GM19035 (cell line): ENCODE measurements at regions not wholly inside any gene's neighbourhood (a gene's known extent, or its start where the extent isn't known, plus 50 kb on each side); places are given as distances from the start of the nearest gene placed in this dataset.
"Not testable (repeated sequence)": the region's sequence is repeated elsewhere in the genome, so short reads cannot be mapped to it uniquely, and the experiment has no call there.

Source experiments
- ATAC-seq: cut with Tn5 transposase; IDR thresholded peaks from one replicate; pipeline ENCODE4 v1.9.1; 2021; ENCODE audit not compliant: unreplicated experiment

DNA sequence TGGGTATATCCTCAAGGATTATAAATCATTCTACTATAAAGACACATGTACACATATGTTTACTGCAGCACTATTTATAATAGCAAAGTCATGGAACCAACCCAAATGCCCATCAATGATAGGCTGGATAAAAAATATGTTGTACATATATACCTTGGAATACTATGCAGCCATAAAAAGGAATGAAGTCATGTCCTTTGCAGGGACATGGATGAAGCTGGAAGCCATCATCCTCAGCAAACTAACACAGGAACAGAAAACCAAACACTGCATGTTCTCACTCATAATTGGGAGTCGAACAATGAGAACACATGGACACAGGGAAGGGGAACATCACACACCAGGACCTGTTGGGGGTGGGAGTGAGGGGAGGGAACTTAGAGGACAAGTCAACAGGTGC is 715.0 kb upstream of the ADGRB3 start:
- ATAC-seq, result not testable (repeated sequence)

DNA sequence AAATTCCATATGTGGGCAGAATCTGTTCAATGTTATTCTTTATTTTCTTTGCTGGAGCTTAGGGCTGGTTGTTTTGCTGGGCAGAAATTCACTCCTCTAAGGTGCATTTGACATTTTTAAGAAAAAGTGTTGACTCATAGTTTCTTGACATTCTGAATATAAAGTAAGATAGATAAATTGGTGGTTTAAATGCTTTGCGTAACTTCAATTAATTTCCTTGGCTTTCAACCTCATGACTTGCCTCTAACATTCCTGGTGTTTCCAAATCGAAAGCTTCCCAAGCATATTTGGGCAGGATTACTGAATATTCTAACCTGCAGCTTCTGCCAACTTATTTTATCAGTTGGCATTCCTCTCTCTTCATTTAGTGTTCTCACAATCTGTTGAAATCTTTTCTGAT is 718.7 kb upstream of the ADGRB3 start:
- no peak for ATAC-seq

DNA sequence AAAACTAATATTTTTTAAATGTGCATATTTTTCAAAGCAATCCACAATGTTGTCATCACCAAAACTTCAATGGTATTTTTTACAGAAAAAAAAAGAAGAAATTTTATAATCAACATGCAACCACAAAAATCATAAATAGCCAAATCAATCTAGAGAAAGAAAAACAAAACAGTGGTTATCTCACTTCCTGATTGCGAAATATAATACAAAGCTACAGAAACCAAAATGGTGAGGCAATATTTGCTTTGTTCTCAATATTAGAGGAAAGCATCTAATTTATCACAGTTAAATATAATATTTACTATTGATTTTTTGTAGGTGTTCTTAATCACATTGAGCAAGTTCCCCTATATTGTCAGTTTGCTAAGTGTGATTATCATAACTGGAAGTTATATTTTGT is 720.7 kb upstream of the ADGRB3 start:
- ATAC-seq, result no peak

DNA sequence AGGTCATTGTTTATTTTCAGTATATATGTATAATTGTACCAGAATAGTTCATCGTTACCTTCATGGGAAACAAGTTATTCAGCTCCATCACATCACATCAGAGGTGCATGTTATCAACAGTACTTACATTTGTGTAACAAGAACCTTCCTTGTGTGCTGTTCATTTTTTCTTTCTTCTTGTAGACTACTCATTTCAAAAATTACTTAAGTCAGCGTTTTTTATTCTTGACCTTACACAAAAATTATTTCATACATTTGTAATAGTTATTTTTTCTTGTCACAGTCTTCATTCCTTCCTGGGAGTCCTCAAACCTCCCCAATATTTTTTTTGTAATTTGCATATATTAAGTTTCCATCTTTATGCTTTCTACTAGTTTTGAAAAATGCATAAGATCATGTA is 725.7 kb upstream of the ADGRB3 start:
- no peak for ATAC-seq

DNA sequence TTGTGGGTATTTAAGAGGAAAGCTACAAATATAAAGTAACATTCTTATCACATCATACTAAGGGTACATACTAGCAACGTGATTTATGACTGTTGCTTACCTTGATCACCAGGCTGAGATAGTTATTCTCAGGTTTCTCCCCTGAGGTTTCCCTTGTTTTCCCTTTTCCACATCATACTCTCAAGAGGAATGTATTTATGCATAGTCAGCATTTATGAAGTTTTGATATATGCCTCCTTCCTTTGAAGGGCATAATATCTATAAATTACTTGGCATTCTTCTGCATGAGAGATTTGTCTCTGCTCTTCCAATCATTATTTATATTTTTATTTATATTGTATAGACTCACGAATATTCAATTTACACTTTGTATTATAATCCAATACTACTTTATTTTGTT is 726.7 kb upstream of the ADGRB3 start:
- ATAC-seq, result no peak

DNA sequence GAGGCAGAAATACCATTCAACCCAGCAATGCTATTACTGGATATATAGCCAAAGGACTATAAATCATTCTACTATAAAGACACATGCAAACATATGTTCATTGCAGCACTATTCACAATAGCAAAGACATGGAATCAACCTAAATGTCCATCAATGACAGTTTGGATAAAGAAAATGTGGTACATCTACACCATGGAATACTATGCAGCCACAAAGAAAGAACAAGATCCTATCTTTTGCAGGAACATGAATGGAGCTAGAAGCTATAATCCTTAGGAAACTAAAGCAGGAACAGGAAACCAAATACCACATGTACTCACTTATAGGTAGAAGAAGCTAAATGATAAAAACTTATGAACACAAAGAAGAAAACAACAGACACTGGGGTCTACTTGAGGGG is 730.3 kb upstream of the ADGRB3 start:
- not testable (repeated sequence) for ATAC-seq

DNA sequence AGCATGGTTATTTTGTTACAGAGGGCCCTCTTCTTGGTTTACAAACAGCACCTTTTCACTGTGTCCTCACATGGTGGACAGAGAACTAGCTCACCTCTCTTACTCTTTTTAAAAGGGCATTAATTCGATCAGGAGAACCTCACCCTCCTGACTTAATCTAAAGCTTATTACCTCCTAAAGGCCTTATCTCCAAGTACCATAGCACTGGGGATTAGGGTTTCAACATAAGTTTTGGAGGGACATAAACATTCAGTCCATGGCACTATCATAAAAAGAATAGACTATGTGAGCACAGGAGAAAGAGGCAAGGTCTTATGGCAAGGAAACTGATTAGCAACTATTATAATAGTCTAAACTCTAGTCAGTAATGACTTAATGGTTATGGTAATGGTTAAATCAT is 736.2 kb upstream of the ADGRB3 start:
- ATAC-seq, result no peak

DNA sequence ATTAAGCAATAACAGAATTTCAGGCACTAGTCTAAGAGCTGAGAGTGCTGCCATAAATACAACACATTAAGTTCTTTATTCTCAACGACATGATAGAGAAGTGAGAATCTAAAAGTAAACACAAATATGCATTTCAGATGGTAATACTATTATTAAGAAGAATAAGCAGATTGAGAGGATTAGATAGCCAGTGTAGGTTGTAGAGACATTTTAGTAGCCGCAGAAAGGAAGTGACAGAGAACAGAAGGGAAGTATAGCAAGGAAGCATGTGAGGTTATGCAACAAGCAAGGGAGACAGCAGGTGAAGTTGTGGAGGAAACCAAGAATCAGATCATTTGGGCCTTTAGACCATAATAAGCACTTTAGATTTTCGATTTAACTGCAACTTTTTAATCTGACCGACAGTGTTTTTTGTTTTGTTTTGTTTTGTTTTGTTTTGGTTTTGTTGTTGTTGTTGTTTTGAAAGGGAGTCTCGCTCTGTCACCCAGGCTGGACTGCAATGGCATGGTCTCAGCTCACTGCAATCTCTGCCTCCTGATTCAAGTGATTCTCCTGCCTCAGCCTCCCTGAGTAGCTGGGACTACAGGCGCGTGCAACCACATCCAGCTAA is 737.0 kb upstream of the ADGRB3 start:
- no peak for ATAC-seq

DNA sequence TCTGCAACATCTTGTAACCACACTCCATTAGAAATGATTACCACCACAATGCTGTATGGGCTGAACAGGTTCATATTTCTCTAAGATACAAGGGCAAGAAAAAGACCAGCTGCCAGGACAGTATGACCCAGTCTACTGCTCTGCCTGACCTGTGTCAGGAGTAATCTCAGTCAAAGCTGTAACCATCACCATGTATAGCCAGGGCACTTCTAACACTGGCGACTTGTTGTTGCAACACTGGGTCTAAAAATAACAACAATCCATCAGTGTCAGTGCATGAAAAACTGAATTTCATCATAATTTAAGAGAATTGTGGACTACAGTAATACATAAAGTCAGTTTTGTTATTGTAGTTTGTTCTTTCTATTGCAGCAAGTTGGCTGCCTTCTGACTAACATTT is 738.6 kb upstream of the ADGRB3 start:
- no peak for ATAC-seq

DNA sequence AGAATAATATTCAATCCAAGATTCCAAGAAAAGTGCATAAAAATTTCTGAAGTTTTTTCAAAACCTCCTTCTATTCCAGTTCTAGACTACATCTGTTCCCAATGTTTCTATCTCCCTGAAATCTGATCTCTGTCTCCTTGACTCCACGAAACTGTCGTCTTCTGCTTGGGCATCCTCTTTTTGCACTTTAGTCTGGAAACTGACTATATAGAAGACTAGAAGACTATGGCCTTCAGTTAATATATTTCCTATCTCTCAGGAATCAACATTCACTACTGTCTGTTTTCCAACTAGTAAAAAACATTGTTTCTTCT is 745.4 kb upstream of the ADGRB3 start:
- ATAC-seq, result no peak

DNA sequence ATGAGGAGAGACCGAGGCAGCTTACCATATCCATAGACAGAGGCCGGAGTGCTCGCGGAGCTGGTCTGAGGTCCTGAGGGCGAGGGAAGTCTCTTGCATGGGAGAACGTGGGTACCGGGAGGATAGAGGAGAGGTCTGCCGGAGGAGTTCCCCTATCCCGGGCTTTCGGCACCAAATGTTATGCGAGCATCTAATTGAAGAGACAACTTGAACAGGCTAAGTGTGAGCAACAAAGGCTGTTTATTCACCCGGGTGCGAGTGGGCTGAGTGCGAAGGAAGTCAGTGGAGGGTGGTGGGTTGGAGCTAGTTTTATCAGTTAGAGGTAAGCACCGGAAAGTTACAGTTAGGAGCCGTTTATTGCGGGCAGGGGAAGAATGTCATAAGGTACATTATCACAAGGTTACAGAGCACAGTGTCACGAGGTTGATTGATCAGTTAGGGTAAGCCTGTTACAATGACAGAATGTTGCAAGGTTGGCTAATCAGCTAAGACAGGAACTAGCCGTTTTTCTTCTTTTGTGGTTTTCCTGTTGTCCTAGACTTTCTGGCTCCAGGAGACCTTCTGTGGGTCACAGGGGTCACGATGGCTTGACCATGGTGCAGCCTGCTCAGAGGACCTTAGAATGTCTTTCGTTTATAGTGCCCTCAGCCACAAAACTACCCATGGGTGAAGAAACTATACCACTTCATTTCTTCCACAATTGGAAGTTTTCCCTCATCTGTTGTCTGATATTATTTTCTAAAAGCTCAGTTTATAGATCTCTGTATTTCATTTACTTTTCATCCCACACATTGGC is 746.0 kb upstream of the ADGRB3 start:
- ATAC-seq, result no peak

DNA sequence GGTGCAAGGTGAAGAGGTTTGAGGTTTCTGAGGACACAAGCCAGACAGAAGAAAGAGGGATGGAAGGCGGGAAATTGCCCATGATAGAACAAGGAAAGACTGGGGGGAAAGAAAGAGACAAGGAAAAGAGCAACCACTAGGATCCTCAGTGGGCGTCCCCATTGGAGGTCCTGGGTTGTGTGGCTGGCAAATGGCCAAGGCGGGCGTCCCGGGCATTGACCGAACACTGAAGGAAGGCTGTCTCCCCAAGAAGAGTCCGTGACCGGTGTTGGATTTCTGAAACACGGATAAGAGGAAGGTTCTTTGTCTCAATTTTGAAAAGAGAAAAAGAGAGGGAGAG is 746.6 kb upstream of the ADGRB3 start:
- ATAC-seq, result no peak

DNA sequence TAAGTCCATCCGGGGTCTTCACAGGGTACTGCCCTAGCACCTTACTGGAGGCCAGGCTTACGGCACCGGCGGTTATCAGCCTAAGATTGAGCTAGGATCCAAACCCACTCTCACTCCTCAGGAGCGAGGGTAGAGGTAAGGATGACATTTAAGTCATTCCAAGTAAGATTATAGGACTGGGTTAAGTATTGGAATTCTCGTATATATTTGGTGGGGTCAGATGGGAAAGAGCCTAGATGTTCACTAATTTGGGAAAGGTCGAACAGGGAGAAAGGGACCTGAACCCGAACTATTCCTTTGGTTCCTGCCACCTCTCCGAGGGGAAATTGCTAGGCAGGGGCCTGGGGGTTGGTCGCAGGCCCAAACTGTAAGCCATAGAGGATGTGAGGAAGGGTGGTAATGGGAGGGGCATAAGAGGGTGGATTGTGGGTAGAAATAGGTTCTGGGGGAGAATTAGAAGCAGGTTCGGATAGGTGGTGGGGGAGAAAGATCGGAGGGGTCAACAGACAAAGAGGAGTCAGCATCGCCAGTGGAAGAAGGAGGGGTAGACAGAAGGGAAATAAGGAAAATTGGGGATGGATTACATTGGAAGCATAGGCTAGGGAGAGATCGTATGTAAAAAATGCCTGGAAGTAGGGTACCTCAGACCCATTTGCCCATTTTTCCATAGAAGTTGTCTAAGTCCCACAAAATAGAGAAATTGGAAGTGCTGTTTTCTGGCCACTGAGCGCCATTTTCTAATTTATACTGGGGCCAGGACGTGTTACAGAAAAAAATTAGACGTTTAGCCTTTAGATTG is 747.1 kb upstream of the ADGRB3 start:
- no peak for ATAC-seq

DNA sequence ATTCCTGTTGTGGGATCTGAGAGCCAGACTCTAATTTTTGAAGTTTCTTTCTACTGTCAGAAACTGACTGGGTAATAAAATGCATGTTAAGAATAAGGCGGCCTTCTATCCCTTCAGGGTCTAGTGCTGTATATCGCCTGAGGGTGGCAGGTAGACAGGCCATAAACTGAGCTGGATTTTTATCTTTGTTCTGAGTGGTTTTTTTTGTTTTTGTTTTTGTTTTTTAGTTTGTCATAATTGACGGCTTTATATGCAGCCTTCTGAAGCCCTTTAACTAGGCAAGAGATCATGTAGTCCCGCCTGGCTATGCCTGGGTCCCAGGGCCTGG is 747.7 kb upstream of the ADGRB3 start:
- ATAC-seq, result no peak

DNA sequence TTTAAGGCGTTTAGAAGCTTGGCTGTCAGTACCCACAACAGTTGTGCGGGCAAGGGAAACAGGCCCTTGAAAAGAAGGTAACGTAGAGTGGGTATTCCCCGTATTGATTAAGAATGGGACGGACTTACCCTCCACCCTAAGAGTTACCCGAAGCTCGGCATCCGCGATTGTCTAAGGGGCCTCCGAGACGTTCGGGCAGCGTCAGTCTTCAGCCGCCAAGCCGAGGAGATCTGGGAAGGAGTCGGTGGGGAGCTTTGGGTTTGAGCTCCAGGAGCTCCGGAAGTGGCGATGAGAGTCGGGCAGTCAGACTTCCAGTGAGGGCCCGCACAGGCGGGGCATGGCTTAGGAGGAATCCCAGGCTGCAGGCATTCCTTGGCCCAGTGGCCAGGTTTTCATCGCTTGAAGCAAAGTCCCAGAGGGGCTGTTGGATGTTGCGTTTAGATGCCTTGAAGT is 748.2 kb upstream of the ADGRB3 start:
- ATAC-seq, result no peak

DNA sequence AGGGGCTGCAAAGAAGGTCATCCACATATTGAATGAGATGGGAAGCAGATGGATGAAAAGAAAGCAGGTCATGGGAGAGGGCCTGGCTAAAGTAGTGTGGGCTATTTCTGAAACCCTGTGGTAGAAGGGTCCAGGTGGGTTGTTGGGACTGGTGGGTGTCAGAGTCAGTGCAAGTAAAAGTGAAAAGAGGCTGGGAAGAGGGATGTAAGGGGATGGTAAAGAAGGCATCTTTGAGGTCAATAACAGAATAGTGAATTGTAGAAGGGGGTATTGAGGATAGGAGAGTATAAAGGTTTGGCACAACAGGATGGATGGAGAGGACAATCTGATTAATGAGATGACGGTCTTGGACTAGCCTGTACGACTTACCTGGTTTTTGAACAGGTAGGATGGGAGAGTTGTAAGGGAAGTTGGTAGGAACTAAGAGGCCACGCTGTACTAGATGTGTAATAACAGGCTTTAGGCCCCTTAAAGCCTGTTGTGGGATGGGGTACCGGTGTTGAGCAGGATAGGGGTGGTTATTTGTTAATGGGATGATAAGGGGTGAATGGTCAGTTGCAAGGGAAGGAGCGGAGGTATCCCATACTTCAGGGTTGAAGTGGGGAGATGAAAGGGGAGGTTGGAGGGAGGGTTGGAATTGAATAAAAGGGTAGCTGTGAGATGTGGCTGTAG is 748.9 kb upstream of the ADGRB3 start:
- ATAC-seq, result no peak

DNA sequence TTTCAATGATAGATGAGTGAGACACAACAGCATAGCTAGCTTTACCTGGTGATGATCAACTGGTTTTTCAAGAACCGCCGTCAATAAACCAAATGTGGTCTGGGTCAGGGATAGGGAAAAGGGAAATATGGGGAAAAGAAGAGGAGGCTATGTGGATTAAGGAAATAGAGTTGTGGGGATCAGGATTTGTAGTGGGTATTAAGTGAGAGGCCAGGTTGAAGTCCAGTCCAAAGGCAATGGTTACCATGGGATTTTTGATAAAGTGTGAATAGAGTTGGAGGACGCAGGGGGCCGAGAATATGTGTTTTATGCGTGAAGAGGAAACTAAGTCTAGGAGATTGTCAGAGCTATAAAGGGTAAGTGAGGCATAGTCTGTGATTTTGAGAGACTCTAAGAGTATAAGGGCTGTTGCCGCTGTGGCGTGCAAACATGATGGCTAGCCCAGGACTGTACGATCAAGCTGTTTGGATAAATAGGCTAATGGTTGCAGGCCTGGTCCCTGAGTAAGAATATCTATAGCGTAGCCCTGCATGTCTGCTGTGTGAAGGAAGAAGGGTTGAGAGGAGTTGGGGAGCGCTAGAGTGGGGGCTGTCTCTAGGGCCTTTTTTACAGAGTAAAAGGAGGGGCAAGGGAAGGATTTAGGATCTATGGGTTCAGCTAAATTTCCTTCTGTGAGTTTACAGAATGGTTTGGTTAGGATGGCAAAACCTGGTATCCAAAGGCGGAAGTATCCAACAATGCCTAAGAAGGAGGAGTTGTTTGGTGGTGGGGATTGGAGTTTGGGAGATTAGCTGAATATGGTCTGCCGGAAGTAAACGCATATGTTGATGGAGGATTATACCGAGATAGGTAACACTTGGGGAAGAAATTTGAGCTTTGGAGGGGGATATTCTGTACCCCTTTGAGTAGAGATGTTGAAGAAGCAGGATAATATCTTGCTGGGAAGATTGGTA is 749.7 kb upstream of the ADGRB3 start:
- no peak for ATAC-seq

DNA sequence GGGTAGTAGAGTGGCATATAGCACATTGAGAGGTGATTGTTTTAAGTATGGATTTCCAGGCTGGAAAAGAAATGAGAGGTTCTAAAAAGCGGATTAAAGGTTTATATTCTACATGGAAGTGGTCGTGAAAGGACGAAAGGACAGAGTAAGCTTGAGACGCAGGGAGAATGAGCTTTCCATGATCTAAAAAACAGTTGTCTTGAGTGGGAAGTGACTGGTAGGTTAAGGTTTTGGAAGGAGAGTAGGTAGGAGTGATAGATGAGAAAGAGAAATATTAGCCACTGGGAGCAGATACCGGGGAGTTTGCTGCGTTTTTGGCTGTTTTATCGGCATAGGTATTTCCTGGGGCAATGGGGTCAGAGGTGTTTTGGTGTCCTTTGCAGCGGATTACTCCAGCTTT is 750.6 kb upstream of the ADGRB3 start:
- no peak for ATAC-seq

DNA sequence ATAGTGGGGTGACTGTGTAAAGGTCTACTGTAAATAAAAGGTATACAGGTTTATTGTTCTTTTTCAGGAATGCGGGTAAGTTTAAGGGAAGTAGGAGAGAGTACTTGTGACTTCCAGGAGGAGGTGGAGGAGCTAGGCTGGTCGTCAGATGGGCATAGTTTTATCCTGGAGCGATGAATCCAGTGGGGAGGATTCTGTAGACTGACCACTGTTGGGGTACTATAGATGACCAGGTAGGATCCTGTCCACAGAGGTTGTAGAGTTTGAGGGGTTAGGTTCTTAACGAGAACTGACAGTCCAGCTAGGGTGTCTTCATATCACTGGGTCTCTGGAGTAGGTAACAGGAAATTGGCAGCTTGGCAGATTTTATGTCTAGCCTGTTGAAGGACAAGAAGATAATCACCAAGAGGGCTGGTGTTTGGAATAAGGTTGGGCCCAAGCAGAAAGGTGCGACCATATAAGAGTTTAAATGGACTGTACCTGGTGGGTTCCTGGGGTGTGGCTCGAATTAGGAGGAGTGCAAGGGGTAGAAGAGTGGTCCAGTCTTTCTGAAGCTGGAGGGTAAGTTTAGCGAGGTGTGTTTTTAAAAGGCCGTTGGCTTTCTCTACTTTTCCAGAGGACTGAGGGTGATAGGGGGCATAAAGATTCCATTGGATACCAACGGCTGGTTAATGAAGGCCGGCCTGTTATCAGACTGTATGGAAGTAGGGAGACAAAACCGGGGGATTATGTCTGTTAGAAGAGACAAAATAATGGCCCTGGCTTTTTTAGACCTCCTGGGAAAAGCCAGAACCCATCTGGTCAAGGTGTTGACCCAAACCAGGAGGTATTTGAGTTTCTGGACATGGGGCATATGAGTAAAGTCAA is 751.3 kb upstream of the ADGRB3 start:
- ATAC-seq, result no peak
